Adrenal gland (tissue), 5 donors: ENCODE measurements at regions not wholly inside any gene's neighbourhood (a gene's known extent, or its start where the extent isn't known, plus 50 kb on each side); places are given as distances from the start of the nearest gene placed in this dataset.
"Not testable (repeated sequence)": the region's sequence is repeated elsewhere in the genome, so short reads cannot be mapped to it uniquely, and the experiment has no call there.

Source experiments
- CTCF ChIP-seq, 6 experiments: fragments of 450-650 bp in 4 of 6; fragments of 200-600 bp in 2 of 6; sonication (generic) in 1 of 6; IDR thresholded peaks; 1 replicate in 5 of 6; 2 replicates in 1 of 6; pipeline versions ENCODE4 v1.5.1 to v1.8.0; 2016 to 2021; ENCODE audit warnings: antibody characterized with exemption in 6 of 6, mild to moderate bottlenecking in 2 of 6, moderate library complexity in 1 of 6
- POLR2A ChIP-seq, 2 donors: fragments of 450-650 bp; IDR thresholded peaks; one replicate each; pipeline ENCODE4 v1.6.1; 2017; ENCODE audit warnings: antibody characterized with exemption in 2 of 2, mild to moderate bottlenecking in 2 of 2, moderate library complexity in 1 of 2
- donor health status: DM: no; HTN: no; CAD: no.

- not testable (repeated sequence) for TF ChIP-seq POLR2A, CTCF (IDR thresholded peaks at IDR 0.05)
Measured at GRCh38 chrX:147548023-147548422, 363.7 kb upstream of the FMR1 start.
